ENCODE measurements at regions not wholly inside any gene's neighbourhood (a gene's known extent, or its start where the extent isn't known, plus 50 kb on each side); places are given as distances from the start of the nearest gene placed in this dataset.
"Not testable (repeated sequence)": the region's sequence is repeated elsewhere in the genome, so short reads cannot be mapped to it uniquely, and the experiment has no call there.

DNA sequence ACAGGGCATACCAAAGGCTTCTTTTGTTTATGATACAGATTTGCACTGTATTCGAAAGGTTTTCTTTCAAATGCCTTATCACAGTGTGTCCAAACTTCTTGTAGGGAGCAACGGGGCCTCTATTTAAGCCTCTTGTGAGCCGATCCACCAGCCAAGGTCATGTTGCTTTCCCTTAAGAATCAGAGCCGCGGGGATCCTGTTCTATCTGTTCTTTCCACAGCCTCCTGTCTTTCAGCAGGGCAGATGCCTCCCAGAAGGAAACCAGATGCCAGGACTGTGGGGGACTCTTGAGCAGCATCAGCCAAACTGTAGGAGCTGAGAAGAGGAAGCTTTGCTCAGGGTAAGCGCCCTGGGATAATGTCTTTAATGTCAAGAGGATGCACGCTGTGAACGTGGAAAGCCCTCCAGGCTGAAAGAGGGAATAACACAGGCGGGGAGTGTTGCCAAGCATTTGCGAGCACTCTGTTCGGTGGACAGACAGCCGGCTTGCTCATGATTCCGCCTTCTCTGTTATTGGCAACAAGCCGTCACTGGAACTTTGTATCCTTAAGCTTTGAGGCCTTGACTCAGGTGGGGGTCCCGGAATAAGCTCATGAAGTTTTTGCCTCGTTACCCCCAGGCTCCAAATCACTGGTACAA is 279.8 kb upstream of the FRG1 start:
- no peak overlapping the region for H3K4me3 ChIP-seq (ENCODE audit: low read depth, low read length)
- no peak for DNase-seq (ENCODE audit: low read depth)
- TF ChIP-seq, protein P1, sequence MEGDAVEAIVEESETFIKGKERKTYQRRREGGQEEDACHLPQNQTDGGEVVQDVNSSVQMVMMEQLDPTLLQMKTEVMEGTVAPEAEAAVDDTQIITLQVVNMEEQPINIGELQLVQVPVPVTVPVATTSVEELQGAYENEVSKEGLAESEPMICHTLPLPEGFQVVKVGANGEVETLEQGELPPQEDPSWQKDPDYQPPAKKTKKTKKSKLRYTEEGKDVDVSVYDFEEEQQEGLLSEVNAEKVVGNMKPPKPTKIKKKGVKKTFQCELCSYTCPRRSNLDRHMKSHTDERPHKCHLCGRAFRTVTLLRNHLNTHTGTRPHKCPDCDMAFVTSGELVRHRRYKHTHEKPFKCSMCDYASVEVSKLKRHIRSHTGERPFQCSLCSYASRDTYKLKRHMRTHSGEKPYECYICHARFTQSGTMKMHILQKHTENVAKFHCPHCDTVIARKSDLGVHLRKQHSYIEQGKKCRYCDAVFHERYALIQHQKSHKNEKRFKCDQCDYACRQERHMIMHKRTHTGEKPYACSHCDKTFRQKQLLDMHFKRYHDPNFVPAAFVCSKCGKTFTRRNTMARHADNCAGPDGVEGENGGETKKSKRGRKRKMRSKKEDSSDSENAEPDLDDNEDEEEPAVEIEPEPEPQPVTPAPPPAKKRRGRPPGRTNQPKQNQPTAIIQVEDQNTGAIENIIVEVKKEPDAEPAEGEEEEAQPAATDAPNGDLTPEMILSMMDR (IDR thresholded peaks at IDR 0.05; ENCODE audit: insufficient read depth, low read depth, low read length, missing control alignments): no peak

DNA sequence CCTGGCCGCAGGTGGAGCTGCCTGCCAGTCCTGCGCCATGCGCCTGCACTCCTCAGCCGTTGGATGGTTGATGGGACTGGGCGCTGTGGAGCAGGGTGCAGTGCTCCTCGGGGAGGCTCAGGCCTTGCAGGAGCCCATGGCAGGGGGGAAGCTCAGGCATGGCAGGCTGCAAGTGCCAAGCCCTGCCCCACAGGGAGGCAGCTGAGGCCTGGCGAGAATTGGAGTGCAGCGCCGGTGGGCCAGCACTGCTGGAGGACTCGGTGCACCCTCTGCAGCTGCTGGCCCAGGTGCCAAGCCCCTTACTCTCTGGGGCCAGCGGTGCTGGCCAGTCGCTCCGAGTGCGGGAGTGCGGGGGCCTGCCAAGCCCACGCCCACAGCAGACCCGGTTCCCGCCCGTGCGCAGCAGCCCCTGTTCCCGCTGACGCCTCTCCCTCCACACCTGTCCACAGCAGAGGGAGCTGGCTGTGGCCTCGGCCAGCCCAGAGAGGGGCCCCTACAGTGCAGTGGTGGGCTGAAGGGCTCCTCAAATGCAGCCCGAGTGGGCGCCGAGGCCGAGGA is 275.9 kb upstream of the FRG1 start:
- DNase-seq (ENCODE audit: low read depth): no peak
- no peak overlapping the region for H3K4me3 ChIP-seq (ENCODE audit: low read depth, low read length)
- TF ChIP-seq, protein P1 (IDR thresholded peaks at IDR 0.05; ENCODE audit: insufficient read depth, low read depth, low read length, missing control alignments): no peak

DNA sequence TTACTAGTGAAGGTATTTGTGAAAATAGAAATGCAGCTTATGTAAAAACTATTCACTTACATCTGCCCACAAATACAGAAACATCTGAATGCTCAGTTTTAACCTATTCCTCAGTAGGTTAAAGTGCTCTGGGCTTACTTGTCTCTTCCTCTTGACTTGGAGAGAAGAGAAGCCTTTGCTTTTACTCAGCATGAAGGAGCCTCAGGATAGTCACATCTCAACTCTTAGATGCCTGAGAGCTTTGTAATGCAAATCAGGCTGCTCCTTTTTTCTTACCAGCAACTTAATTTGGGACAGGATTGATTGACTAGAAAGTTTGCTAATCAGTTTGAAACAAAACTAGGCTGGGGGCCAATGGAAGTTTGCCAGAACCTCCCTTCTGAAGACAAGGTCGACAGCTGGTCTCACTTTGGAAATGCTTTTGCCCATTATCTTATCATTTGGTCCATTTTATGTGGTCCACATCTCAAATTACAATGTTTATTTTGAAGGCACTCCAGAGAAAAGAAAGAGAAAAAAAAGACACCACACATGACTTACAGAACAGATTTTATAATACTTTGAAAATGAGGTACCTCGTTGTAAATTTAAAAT is 274.9 kb upstream of the FRG1 start:
- H3K4me3 ChIP-seq (ENCODE audit: low read depth, low read length); DNase-seq (ENCODE audit: low read depth): not testable (repeated sequence)

DNA sequence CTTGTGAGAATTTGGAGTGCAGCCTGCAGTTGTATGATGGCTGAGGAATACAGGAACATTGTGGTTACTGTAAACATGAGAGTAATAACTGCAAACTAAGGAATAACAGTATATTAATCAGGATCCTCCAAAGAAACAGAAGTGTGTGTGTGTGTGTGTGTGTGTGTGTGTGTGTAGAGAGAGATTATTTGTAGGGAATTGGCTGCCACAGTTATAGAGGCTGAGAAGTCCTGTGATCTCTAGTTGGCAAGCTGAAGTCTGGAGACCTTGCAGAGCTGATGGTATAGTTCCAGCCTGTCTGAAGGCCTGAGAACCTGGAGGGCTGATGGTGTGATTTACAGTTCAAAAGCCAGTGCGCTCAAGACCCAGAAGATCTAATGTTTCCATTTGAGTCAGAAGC is 273.3 kb upstream of the FRG1 start:
- H3K4me3 ChIP-seq (ENCODE audit: low read depth, low read length); DNase-seq (ENCODE audit: low read depth): not testable (repeated sequence)

DNA sequence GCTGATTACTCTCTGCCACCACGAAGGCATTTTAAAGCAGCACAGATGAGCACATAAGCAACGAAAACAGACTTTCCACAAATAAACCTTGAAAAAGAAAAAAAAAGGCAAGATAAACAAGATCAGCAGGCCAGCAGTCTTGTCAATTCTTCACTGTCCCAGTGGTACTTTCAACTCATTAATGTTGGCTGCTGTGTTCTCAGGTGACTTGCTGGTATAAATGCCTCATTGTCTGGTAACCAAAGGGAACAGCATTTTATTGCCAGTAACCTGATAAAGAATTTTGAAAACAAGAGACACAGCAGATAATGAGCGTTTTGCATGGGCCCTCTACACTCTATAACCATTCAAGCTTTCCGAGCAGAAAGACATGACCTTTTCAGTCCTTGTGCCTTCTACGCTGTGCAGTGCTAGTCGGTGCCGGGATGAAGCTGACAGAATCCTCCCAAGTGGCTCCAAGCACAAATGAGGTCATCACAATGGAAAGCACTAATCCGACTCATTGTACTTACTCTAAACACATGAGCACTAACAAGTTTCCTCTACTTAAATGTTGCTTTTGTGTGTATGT is 242.9 kb upstream of the FRG1 start:
- not testable (repeated sequence) for DNase-seq (ENCODE audit: low read depth); H3K4me3 ChIP-seq (ENCODE audit: low read depth, low read length)

DNA sequence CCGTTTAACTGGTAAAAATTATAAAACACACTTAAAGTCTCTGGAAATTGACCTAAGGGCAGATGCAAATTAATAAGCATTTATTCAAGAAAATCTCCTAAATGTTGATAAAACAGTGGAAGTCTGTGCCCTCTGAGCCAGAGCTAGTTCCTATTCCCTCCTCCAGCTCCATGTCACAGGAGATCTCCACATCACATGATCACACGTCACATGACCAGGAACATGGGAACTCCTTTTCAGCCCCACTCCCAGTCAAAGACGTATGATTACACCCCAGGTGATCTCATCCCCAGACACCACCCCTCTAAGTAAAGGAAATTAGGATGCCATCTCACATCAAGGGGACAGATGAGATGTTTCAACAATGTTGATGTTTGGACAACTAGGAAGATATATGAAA is 237.7 kb upstream of the FRG1 start:
- DNase-seq (ENCODE audit: low read depth): not testable (repeated sequence)

DNA sequence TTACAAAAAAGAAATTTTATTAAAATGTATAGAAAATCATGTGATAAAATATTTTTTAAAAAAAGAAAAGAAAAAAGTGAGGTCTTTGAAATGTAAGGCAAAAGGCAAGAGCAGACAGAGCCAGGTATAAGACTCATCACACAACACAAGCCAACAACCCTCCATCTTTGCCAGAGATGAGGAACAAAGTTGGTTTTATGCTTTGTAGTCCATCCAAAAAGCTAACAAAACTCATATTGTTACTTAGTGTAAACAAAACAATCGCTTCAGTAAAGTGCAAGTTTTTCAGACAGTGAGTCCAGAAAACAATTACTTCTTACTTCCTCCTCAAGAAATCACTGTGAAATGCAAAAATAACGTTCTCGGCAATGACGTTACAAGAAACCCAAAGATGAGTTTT is 233.9 kb upstream of the FRG1 start:
- H3K4me3 ChIP-seq (ENCODE audit: low read depth, low read length); DNase-seq (ENCODE audit: low read depth): not testable (repeated sequence)

More for the DNA sequence above, 237.7 kb upstream of the FRG1 start:
- not testable (repeated sequence) for H3K4me3 ChIP-seq (ENCODE audit: low read depth, low read length)

DNA sequence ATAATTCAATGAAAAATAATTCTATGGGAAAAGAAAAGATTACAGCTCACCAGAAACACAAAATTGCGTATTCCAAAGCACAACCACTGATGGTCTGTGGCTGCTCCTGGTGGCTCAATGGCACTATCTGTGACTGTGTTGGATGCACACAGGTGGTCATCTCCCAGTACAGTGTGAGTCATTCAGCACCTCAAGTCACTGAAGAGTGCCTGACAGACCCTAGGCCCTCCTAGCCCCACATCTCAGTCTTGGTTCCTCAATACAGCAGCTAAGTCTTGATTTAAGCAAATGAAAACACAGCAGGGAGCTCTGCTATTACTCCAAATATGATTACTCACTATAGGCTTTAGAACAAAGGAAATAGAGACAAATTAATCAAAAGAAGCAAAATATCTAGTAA is 233.4 kb upstream of the FRG1 start:
- not testable (repeated sequence) for H3K4me3 ChIP-seq (ENCODE audit: low read depth, low read length); DNase-seq (ENCODE audit: low read depth)

DNA sequence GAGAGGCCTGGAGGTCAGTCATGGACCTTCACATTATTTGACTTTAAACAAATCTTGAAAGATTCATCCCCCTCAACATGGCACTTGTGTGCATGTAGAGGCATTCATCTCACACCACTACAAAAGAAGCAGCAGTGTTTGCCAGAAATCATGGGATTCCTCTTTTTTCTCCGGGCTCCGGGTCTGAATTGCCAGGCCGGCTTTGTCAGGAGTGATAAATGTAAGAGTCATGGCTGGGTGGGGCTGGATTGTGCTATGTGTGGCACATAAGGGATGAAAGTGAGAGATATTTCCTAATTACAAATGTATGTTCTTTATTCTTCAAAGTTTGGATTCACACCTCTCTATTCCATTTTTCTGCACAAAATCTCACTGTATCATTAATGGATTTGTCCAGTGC is 228.7 kb upstream of the FRG1 start:
- not testable (repeated sequence) for DNase-seq (ENCODE audit: low read depth); H3K4me3 ChIP-seq (ENCODE audit: low read depth, low read length)

DNA sequence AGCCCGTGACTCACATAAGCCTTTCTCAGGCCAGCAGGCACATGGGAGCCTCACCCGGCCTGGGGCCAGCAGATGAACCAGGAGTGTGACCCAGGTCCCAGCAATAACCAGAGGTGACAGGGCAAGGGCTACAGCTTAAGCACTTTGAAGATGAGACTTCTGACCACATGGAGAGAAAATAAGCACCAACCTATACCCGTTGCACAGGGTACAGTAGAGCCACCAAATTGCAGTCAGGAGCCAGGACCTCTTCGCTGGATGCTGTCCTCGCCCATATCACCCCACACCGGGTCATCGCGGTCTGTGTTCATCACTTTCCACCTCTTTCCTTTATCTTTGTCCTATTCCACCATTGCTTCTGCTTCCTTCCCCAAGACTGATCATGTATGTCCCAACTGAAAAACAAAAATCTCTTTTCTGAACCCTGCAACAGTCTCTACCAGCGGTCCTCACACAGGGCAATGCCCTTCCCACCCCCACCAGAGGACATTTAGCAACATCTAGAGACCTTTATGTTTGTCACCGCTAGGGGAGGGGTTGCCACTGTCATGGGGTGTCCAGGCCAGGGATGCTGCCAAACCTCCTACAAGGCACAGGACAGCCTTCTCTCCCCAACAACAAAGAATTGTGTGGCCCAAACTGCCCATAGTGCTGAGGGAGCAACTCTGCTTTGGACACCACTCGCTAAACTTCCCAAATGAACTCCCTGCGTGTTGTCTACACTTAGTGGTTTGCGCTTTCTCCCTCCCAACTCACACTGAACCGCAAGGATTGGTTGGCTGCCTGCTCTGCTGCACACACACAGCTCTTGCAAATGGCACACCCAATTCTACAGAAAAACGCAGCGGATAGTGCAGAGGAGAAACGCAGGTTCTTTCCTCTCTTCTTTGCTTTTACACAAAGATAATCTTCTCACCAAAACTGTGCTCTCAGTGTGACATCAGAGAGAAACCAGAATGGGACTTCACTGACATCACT is 219.4 kb upstream of the FRG1 start:
- not testable (repeated sequence) for DNase-seq (ENCODE audit: low read depth); H3K4me3 ChIP-seq (ENCODE audit: low read depth, low read length)

DNA sequence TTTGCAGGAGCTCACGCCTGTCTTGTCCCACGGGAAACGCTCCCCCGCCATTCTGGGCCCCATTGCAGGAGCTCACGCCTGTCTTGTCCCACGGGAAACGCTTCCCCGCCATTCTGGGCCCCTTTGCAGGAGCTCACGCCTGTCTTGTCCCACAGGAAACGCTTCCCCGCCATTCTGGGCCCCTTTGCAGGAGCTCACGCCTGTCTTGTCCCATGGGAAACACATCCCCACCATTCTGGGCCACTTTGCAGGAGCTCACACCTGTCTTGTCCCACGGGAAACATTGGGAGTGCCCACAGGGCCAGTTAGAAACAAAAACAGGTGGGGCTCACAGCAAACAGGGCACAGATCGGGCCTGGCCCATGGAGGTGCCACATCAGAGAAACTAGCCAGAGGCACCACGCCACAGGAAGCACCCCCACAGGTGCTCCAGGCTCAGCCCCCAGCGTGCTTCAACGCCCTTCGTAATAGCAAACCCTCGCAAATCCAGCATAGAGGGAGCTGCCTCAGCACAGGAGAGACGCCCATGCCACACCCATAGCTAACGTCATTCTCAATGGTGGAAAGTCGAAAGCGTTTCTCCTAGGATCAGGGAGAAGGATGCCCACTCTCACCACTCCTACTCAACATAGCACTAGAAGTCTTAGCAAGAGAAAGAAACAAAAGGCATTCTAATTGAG is 218.2 kb upstream of the FRG1 start:
- not testable (repeated sequence) for DNase-seq (ENCODE audit: low read depth); H3K4me3 ChIP-seq (ENCODE audit: low read depth, low read length)

DNA sequence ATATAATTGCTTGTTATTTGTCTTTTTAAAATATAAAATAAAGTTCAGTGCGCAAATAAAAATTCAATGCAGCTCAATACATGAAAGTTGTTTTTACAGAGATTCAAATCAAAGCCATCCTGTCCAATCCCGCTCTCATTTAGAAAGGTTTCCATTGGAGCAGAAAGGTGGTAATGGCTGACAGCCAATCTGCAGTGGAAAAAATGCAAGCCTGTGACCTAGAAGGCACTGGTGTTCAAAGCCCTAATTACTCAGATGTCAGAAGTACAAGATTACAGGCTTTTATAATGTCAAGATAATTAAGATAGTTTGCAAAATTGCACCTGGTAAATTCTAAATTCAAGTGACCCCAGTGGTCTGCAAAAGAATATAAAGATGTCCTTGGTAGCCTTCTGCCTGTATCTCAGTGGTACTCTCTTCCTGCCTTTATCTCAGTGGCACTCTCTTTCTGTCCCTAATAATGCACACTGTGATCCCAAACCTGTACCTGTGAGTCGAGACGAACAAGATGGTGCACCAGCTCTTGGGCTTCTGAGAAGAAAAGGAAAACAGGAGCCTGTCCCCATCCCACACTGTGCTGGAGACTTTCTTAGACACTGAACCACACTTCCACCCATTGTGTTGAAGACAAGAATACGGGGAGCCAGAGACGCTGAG is 212.6 kb upstream of the FRG1 start:
- not testable (repeated sequence) for H3K4me3 ChIP-seq (ENCODE audit: low read depth, low read length); DNase-seq (ENCODE audit: low read depth)

DNA sequence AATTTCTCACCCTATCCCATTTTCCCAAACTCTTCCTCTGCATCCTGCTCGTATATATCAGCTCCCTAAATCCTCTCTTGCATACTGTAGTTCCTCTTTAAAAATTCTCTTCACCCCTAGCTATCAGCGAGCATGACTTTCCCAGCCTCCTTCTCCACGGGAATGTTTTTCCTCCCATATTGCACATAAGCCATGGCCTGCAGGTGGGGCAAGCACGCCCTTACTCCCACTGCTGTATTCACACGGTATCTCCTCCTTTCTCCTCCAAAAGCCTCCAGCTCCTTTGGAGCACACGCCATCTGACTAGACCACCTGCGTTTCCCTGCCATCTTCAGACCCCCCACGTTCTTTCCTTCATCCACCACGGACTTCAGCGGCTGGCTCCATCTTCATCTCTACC is 208.7 kb upstream of the FRG1 start:
- DNase-seq (ENCODE audit: low read depth); H3K4me3 ChIP-seq (ENCODE audit: low read depth, low read length): not testable (repeated sequence)

DNA sequence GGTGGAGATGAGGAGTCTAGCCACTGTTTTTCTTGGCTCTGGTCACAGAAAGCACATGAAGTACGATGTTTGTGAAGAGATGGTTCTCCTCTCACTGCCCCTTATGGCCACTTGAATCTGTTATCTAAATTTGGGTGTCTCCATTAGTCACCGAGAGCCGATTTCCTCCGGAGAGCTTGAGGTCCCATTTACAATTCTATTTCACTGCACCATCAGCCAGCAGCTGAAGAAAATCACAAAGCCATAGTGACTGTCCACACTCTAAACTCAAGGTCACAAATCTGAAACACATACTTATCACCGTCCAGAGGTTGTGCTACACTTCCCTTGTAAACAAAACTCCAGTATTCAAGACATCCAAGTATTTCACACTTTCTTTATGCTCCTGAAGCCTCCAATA is 207.2 kb upstream of the FRG1 start:
- DNase-seq (ENCODE audit: low read depth); H3K4me3 ChIP-seq (ENCODE audit: low read depth, low read length): not testable (repeated sequence)

DNA sequence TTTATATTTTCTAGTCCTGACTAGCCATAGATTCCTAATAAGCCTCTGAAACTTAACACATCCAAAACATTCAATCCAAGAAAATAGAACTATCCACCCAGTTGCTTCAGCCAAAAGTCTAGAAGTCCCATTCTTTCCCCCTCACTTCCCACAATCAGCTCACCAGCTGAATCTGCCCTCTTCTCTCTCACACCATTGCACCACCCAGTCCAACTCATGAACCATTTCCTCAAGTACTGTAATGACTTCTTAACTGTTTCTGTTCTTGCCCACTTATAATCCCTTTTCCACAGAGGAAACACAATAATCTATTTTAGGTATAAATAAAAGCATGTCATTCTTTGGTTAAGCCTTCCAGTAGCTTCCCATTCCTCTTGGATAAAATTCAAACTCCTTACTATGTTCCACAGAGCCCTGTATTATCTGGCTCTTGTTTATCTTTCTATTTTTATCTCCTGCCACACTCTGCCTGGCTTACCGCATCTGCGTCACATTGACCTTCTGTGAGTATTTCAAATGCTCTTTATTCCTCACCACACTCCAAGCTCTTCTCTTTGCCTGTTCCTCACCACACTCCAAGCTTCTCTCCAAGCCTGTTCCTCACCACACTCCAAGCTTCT is 205.9 kb upstream of the FRG1 start:
- H3K4me3 ChIP-seq (ENCODE audit: low read depth, low read length); DNase-seq (ENCODE audit: low read depth): not testable (repeated sequence)
